ENCODE measurements at regions not wholly inside any gene's neighbourhood (a gene's known extent, or its start where the extent isn't known, plus 50 kb on each side); places are given as distances from the start of the nearest gene placed in this dataset.
"Not testable (repeated sequence)": the region's sequence is repeated elsewhere in the genome, so short reads cannot be mapped to it uniquely, and the experiment has no call there.

GRCh38 chr2:58473165-58473564 is 232.0 kb upstream of the FANCL start:
- Histone ChIP-seq H3K27me3 (ENCODE audit: control insufficient read depth, insufficient read depth, low read length, poor library complexity, severe bottlenecking) (no peaks in the 10 kb centered on the region), H3K27ac (ENCODE audit: low read depth, low read length) (no peak overlapping the region), H3K4me3 (ENCODE audit: low read length) (no peak overlapping the region), H3K9me3 (ENCODE audit: control insufficient read depth, low read length) (no peaks in the 10 kb centered on the region), H3K9ac (ENCODE audit: extremely low read depth, low read length, poor library complexity, severe bottlenecking) (no peak overlapping the region), H3K36me3 (ENCODE audit: control insufficient read depth, insufficient read depth, low read length) (no peaks in the 10 kb centered on the region), H3K4me1 (ENCODE audit: control insufficient read depth, insufficient read depth, low read length) (no peaks in the 10 kb centered on the region)
- Mint-ChIP-seq H3K4me1 (peaks cover 6% of the 10 kb centered on the region), H3K27ac (no peak overlapping the region), H3K4me3 (no peak overlapping the region), H3K27me3 (ENCODE audit: insufficient read depth) (no peaks in the 10 kb centered on the region), H3K9me3 (peaks cover 5% of the 10 kb centered on the region), H3K36me3 (ENCODE audit: low read depth) (peaks cover 7% of the 10 kb centered on the region)
- WGBS, 2 experiments (ENCODE audit: insufficient coverage in 1 of 2, insufficient read length in 1 of 2), result 91% methylated on average over 4 of the region's 4 CpGs; no CpG with 5 or more reads in 1 of the 2 experiments
- no peak for TF ChIP-seq CTCF (conservative IDR thresholded peaks at IDR 0.05)
- DNase-seq, result no peak

- DNase-seq, result no peak
- no peaks in the 10 kb centered on the region for H3K27me3 ChIP-seq (ENCODE audit: control insufficient read depth, insufficient read depth, low read length, poor library complexity, severe bottlenecking)
- H3K4me3 Mint-ChIP-seq, result no peak overlapping the region
- no peak overlapping the region for H3K27ac Mint-ChIP-seq
- H3K4me3 ChIP-seq (ENCODE audit: low read length), result no peak overlapping the region
- no peak overlapping the region for H3K27ac ChIP-seq (ENCODE audit: low read depth, low read length)
- H3K27me3 Mint-ChIP-seq (ENCODE audit: insufficient read depth), result no peaks in the 10 kb centered on the region
- H3K9ac ChIP-seq (ENCODE audit: extremely low read depth, low read length, poor library complexity, severe bottlenecking), result no peak overlapping the region
- WGBS, 2 experiments (ENCODE audit: insufficient coverage in 1 of 2, insufficient read length in 1 of 2), result no CpG with 5 or more reads among the region's 1 CpG
- H3K36me3 ChIP-seq (ENCODE audit: control insufficient read depth, insufficient read depth, low read length), result no peaks in the 10 kb centered on the region
- peaks cover 3% of the 10 kb centered on the region for H3K9me3 Mint-ChIP-seq
- peaks cover 9% of the 10 kb centered on the region for H3K36me3 Mint-ChIP-seq (ENCODE audit: low read depth)
- TF ChIP-seq CTCF (conservative IDR thresholded peaks at IDR 0.05), result no peak
- H3K4me1 ChIP-seq (ENCODE audit: control insufficient read depth, insufficient read depth, low read length), result no peaks in the 10 kb centered on the region
- peaks cover 4% of the 10 kb centered on the region for H3K9me3 ChIP-seq (ENCODE audit: control insufficient read depth, low read length)
- H3K4me1 Mint-ChIP-seq, result peaks cover 2% of the 10 kb centered on the region
These were observed 225.7 kb upstream of the FANCL start for GRCh38 chr2:58466804-58467203.

GRCh38 chr2:58466021-58466420 is 224.9 kb upstream of the FANCL start:
- not testable (repeated sequence) for H3K4me3 Mint-ChIP-seq; H3K9me3 Mint-ChIP-seq; H3K27ac Mint-ChIP-seq; H3K27ac ChIP-seq (ENCODE audit: low read depth, low read length); H3K9ac ChIP-seq (ENCODE audit: extremely low read depth, low read length, poor library complexity, severe bottlenecking); H3K9me3 ChIP-seq (ENCODE audit: control insufficient read depth, low read length); H3K36me3 ChIP-seq (ENCODE audit: control insufficient read depth, insufficient read depth, low read length); H3K27me3 Mint-ChIP-seq (ENCODE audit: insufficient read depth); H3K27me3 ChIP-seq (ENCODE audit: control insufficient read depth, insufficient read depth, low read length, poor library complexity, severe bottlenecking); H3K4me1 ChIP-seq (ENCODE audit: control insufficient read depth, insufficient read depth, low read length); H3K4me1 Mint-ChIP-seq; DNase-seq; H3K36me3 Mint-ChIP-seq (ENCODE audit: low read depth); H3K4me3 ChIP-seq (ENCODE audit: low read length)
- 84 to 96% methylated on average over 2 of the region's 2 CpGs for WGBS, 2 experiments (ENCODE audit: insufficient coverage in 1 of 2, insufficient read length in 1 of 2)

GRCh38 chr2:58460670-58461069 is 219.5 kb upstream of the FANCL start:
- peaks cover 2% of the 10 kb centered on the region for H3K4me1 Mint-ChIP-seq
- H3K36me3 Mint-ChIP-seq (ENCODE audit: low read depth), result peaks cover 9% of the 10 kb centered on the region
- H3K27ac Mint-ChIP-seq, result no peak overlapping the region
- no peak overlapping the region for H3K4me3 Mint-ChIP-seq
- no peaks in the 10 kb centered on the region for H3K4me1 ChIP-seq (ENCODE audit: control insufficient read depth, insufficient read depth, low read length)
- no peaks in the 10 kb centered on the region for H3K36me3 ChIP-seq (ENCODE audit: control insufficient read depth, insufficient read depth, low read length)
- no peaks in the 10 kb centered on the region for H3K27me3 ChIP-seq (ENCODE audit: control insufficient read depth, insufficient read depth, low read length, poor library complexity, severe bottlenecking)
- H3K27me3 Mint-ChIP-seq (ENCODE audit: insufficient read depth), result no peaks in the 10 kb centered on the region
- TF ChIP-seq CTCF (conservative IDR thresholded peaks at IDR 0.05), result no peak
- WGBS, 2 experiments (ENCODE audit: insufficient coverage in 1 of 2, insufficient read length in 1 of 2), result 93 to 95% methylated on average over 9 to 22 of the region's 22 CpGs
- no peak overlapping the region for H3K4me3 ChIP-seq (ENCODE audit: low read length)
- DNase-seq, result no peak
- peaks cover 9% of the 10 kb centered on the region for H3K9me3 ChIP-seq (ENCODE audit: control insufficient read depth, low read length)
- H3K9me3 Mint-ChIP-seq, result peaks cover 3% of the 10 kb centered on the region
- H3K27ac ChIP-seq (ENCODE audit: low read depth, low read length), result no peak overlapping the region
- H3K9ac ChIP-seq (ENCODE audit: extremely low read depth, low read length, poor library complexity, severe bottlenecking), result no peak overlapping the region

Data from endodermal cell (in vitro differentiated cells).